MM.1S (cell line): ENCODE measurements at regions not wholly inside any gene's neighbourhood (a gene's known extent, or its start where the extent isn't known, plus 50 kb on each side); places are given as distances from the start of the nearest gene placed in this dataset.

Source experiments
- CTCF ChIP-seq: fragments of 300-600 bp; sonication (generic); IDR thresholded peaks from 2 replicates; pipeline ENCODE4 v1.5.1; 2016; ENCODE audit warnings: antibody characterized with exemption, low read length, mixed read lengths
- EZH2 ChIP-seq: fragments of 300-600 bp; sonication (generic); optimal IDR thresholded peaks from 2 replicates; pipeline ENCODE3; 2017; ENCODE audit warnings: low read depth, mild to moderate bottlenecking, antibody characterized with exemption, low read length, mixed read lengths

GRCh38 chr6:104324301-104324700, 535.4 kb downstream of the HACE1 start:
- TF ChIP-seq CTCF: no peak
- no peak for TF ChIP-seq EZH2
